A549 (cell line): ENCODE measurements at regions not wholly inside any gene's neighbourhood (a gene's known extent, or its start where the extent isn't known, plus 50 kb on each side); places are given as distances from the start of the nearest gene placed in this dataset.
"Not testable (repeated sequence)": the region's sequence is repeated elsewhere in the genome, so short reads cannot be mapped to it uniquely, and the experiment has no call there.

Source experiments
- ATAC-seq, 2 experiments: fragments of 200-7000 bp in 1 of 2; fragments of >200 bp in 1 of 2; cut with Nextera tagmentation in 1 of 2; cut with Tn5 transposase in 1 of 2; 3 replicates each; pipeline versions ENCODE4 v1.8.0 to v1.9.1; 2018 to 2020; ENCODE audit warnings: mild to moderate bottlenecking in 1 of 2, moderate library complexity in 1 of 2
- CTCF ChIA-PET: fragments of 300-600 bp; sonication (Branson Sonifier 250); formaldehyde crosslinking; extraction: SDS; loops from one replicate; lab custom pipeline; 2021; ENCODE audit warnings: antibody characterized with exemption, inconsistent platforms; lab: Yijun Ruan, JAX
- POLR2A ChIA-PET: fragments of 350-600 bp; formaldehyde crosslinking; extraction: SDS; loops from one replicate; lab custom pipeline; 2021; ENCODE audit warnings: antibody characterized with exemption, inconsistent platforms; lab: Yijun Ruan, JAX
- DNase-seq, 2 experiments: peaks; one replicate each; pipeline versions ENCODE4 v3.0.0 to v3.0.0-alpha.2; 2011 to 2016; ENCODE audit warnings: low read depth in 1 of 2, low spot score in 1 of 2
- FAIRE-seq: peaks from 2 replicates; lab custom pipeline; 2011; peaks lifted over from hg19 to GRCh38; lab: Jason Lieb, UNC
- H3K27ac ChIP-seq, 2 experiments: fragments of >200 bp; sonication (Bioruptor Twin); formaldehyde crosslinking; 3 replicates each; pipeline ENCODE4 v1.5.1; 2016 to 2017
- H3K4me1 ChIP-seq: fragments of >200 bp; sonication (Bioruptor Twin); formaldehyde crosslinking; 3 replicates; pipeline ENCODE4 v1.6.1; 2016
- H3K4me2 ChIP-seq: fragments of >200 bp; sonication (Bioruptor Twin); formaldehyde crosslinking; 3 replicates; pipeline ENCODE4 v1.6.1; 2016
- H3K4me3 ChIP-seq: fragments of >200 bp; sonication (Bioruptor Twin); formaldehyde crosslinking; 3 replicates; pipeline ENCODE4 v1.5.1; 2016
- H3K9me3 ChIP-seq: fragments of >200 bp; sonication (Bioruptor Twin); formaldehyde crosslinking; 3 replicates; pipeline ENCODE4 v1.6.1; 2016
- ATOH8 ChIP-seq: fragments of 250-450 bp; sonication (Bioruptor Pico); IDR thresholded peaks from 2 replicates; pipeline ENCODE4 v1.5.0; 2020; ENCODE audit warnings: low read depth, mild to moderate bottlenecking, moderate library complexity
- BCL3 ChIP-seq: fragments of >200 bp; sonication (Bioruptor Twin); formaldehyde crosslinking; IDR thresholded peaks from 3 replicates; pipeline ENCODE4 v1.6.1; 2016
- CBX2 ChIP-seq: fragments of 200-600 bp; sonication (generic); IDR thresholded peaks from 2 replicates; pipeline ENCODE4 v1.6.1; 2016; ENCODE audit warnings: low read depth, mild to moderate bottlenecking, borderline replicate concordance
- GATA3 ChIP-seq: IDR thresholded peaks from 2 replicates; pipeline ENCODE4 v1.6.1; 2012; ENCODE audit warnings: borderline replicate concordance
- HMGXB4 ChIP-seq: fragments of 250-450 bp; sonication (Bioruptor Pico); IDR thresholded peaks from 2 replicates; pipeline ENCODE4 v1.5.0; 2021; ENCODE audit warnings: mild to moderate bottlenecking, moderate library complexity, borderline replicate concordance
- HOXA7 ChIP-seq: fragments of 250-450 bp; sonication (Bioruptor Pico); IDR thresholded peaks from 2 replicates; pipeline ENCODE4 v1.5.0; 2020; ENCODE audit warnings: mild to moderate bottlenecking, moderate library complexity
- MAX ChIP-seq: IDR thresholded peaks from 2 replicates; pipeline ENCODE4 v1.6.1; 2012
- PBX3 ChIP-seq: IDR thresholded peaks from 2 replicates; pipeline ENCODE4 v1.6.1; 2012
- PHF8 ChIP-seq: fragments of 200-600 bp; sonication (generic); IDR thresholded peaks from 2 replicates; pipeline ENCODE4 v1.6.1; 2016; ENCODE audit warnings: low read depth, mild to moderate bottlenecking, antibody characterized with exemption, moderate library complexity, borderline replicate concordance
- POLR2A ChIP-seq: IDR thresholded peaks from 2 replicates; pipeline ENCODE4 v1.6.1; 2012; ENCODE audit warnings: mild to moderate bottlenecking, low read length
- RAD21 ChIP-seq, 2 experiments: fragments of >200 bp in 1 of 2; sonication (Bioruptor Twin) in 1 of 2; formaldehyde crosslinking in 1 of 2; IDR thresholded peaks in 1 of 2; conservative IDR thresholded peaks in 1 of 2; 2 replicates in 1 of 2; 3 replicates in 1 of 2; pipeline ENCODE4 v1.6.1; 2012 to 2018; ENCODE audit warnings: inconsistent platforms in 1 of 2
- RCOR1 ChIP-seq: fragments of 150-350 bp; IDR thresholded peaks from 2 replicates; pipeline ENCODE4 v1.6.1; 2014; ENCODE audit warnings: antibody characterized with exemption, low read length, low read depth
- SMC3 ChIP-seq: fragments of >200 bp; sonication (Bioruptor Twin); formaldehyde crosslinking; IDR thresholded peaks from 3 replicates; pipeline ENCODE4 v1.6.1; 2018; ENCODE audit warnings: inconsistent platforms
- SREBF2 ChIP-seq: fragments of 450-650 bp; IDR thresholded peaks from 2 replicates; pipeline ENCODE4 v1.6.1; 2014; ENCODE audit warnings: mild to moderate bottlenecking, moderate library complexity
- TFCP2L1 ChIP-seq: fragments of 250-450 bp; sonication (Bioruptor Pico); IDR thresholded peaks from 2 replicates; pipeline ENCODE4 v1.5.0; 2021; ENCODE audit warnings: mild to moderate bottlenecking
- TP53 ChIP-seq: fragments of 250-450 bp; sonication (Bioruptor Pico); IDR thresholded peaks from 2 replicates; pipeline ENCODE4 v1.5.0; 2021; ENCODE audit warnings: mild to moderate bottlenecking, moderate library complexity
- ZC3H11A ChIP-seq: fragments of 450-650 bp; IDR thresholded peaks from 2 replicates; pipeline ENCODE4 v1.6.1; 2014; ENCODE audit warnings: antibody characterized with exemption, mild to moderate bottlenecking
- WGBS: methylation state at CpG from one replicate; pipeline ENCODE4 v1.1.6; 2017; ENCODE audit errors: missing lambda C conversion rate; 5-methylcytosine and 5-hydroxymethylcytosine counted together

- TF ChIP-seq PHF8 = no peak
- TF ChIP-seq TP53 = no peak
These were observed 495.4 kb upstream of the MMS22L start (continued) for GRCh38 chr6:97778290-97779038.

GRCh38 chr6:97779039-97779766 is 496.2 kb upstream of the MMS22L start:
- WGBS = 34% methylated on average over 5 of the region's 6 CpGs
- H3K9me3 ChIP-seq, DNase-seq, H3K4me3 ChIP-seq, ATAC-seq, POLR2A ChIA-PET, CTCF ChIA-PET, H3K4me1 ChIP-seq, FAIRE-seq, H3K4me2 ChIP-seq, H3K27ac ChIP-seq: not testable (repeated sequence)

- 30% methylated on average over 10 of the region's 20 CpGs for WGBS
- H3K27ac ChIP-seq = no peak overlapping the region
These were observed 508.0 kb upstream of the MMS22L start for GRCh38 chr6:97790926-97791590.

GRCh38 chr6:97805596-97805995 is 522.6 kb upstream of the MMS22L start:
- TF ChIP-seq RCOR1 (no peak), TFCP2L1 (no peak), SMC3 (no peak), MAX (no peak), ATOH8 (CRISPR knock-in tag) (no peak), PBX3 (no peak), HOXA7 (CRISPR knock-in tag) (no peak), HMGXB4 (CRISPR knock-in tag) (no peak), POLR2A (no peak), CBX2 (no peak), PHF8 (no peak), RAD21 (conservative IDR thresholded peaks at IDR 0.05 in 1 of 2, IDR thresholded peaks at IDR 0.05 in 1 of 2) (no peak)
- Histone ChIP-seq H3K27ac (no peak overlapping the region), H3K4me1 (no peaks in the 10 kb centered on the region), H3K4me3 (no peak overlapping the region), H3K4me2 (no peak overlapping the region), H3K9me3 (no peaks in the 10 kb centered on the region)
- FAIRE-seq = no peak
- CTCF ChIA-PET = no interaction called here
- no peak for ATAC-seq
- POLR2A ChIA-PET = no interaction called here
- no peak for DNase-seq

More at GRCh38 chr6:97790926-97791590, 508.0 kb upstream of the MMS22L start:
- DNase-seq = no peak
- POLR2A ChIA-PET = no interaction called here
- ATAC-seq = no peak
- Histone ChIP-seq H3K4me1 (no peaks in the 10 kb centered on the region), H3K9me3 (no peaks in the 10 kb centered on the region), H3K4me2 (no peak overlapping the region), H3K4me3 (no peak overlapping the region)
- TF ChIP-seq ZC3H11A = no peak
- TF ChIP-seq SREBF2 = no peak
- no peak for TF ChIP-seq GATA3
- no peak for TF ChIP-seq BCL3
- CTCF ChIA-PET = interaction anchor here (1.1 kb wide), 1 partner anchor 12 kb away, joined by 3 read pairs; no protein-coding TSS in a partner anchor
- no peak for FAIRE-seq
